NCI-H748 (cell line): ENCODE measurements at regions not wholly inside any gene's neighbourhood (a gene's known extent, or its start where the extent isn't known, plus 50 kb on each side); places are given as distances from the start of the nearest gene placed in this dataset.
A peak's percentile ranks its signal among the peaks of the same experiment; 100 is the strongest.

Experiments used
- DNase-seq: peaks from one replicate; lab custom pipeline; 2025; ENCODE audit not compliant: unreplicated experiment; lab: John Stamatoyannopoulos, UW

GRCh38 chr14:95442633-95443021 is 73.8 kb downstream of the SYNE3 start:
- DNase-seq: peak; percentile 83

GRCh38 chr14:95442016-95442632 is 74.3 kb downstream of the SYNE3 start:
- no peak for DNase-seq

GRCh38 chr14:95440951-95441350 is 75.5 kb downstream of the SYNE3 start:
- DNase-seq: no peak

- no peak for DNase-seq
These were observed 76.0 kb downstream of the SYNE3 start for GRCh38 chr14:95440496-95440895.

- no peak for DNase-seq
These were observed 76.6 kb downstream of the SYNE3 start for GRCh38 chr14:95439881-95440280.

- DNase-seq: no peak
These were observed 78.7 kb downstream of the SYNE3 start for GRCh38 chr14:95437715-95438114.

- no peak for DNase-seq
These were observed 80.1 kb downstream of the SYNE3 start for GRCh38 chr14:95436354-95436753.

GRCh38 chr14:95434121-95434520 is 82.3 kb downstream of the SYNE3 start:
- no peak for DNase-seq

- no peak for DNase-seq
These were observed 83.4 kb downstream of the SYNE3 start for GRCh38 chr14:95433094-95433478.

- peak; percentile 73 for DNase-seq
These were observed 84.0 kb downstream of the SYNE3 start for GRCh38 chr14:95432144-95433093.

- peak; percentile 32 for DNase-seq
These were observed 85.0 kb downstream of the SYNE3 start for GRCh38 chr14:95431199-95432143.

- DNase-seq: no peak
These were observed 87.9 kb downstream of the SYNE3 start for GRCh38 chr14:95428557-95428956.

GRCh38 chr14:95426116-95426475 is 90.4 kb downstream of the SYNE3 start:
- no peak for DNase-seq

- DNase-seq: no peak
These were observed 90.9 kb downstream of the SYNE3 start for GRCh38 chr14:95425369-95426115.

GRCh38 chr14:95424529-95424928 is 91.9 kb downstream of the SYNE3 start:
- no peak for DNase-seq

GRCh38 chr14:95421741-95422140 is 94.7 kb downstream of the SYNE3 start:
- no peak for DNase-seq

GRCh38 chr14:95420060-95420459 is 96.4 kb downstream of the SYNE3 start:
- DNase-seq: no peak

GRCh38 chr14:95419569-95419968 is 96.9 kb downstream of the SYNE3 start:
- no peak for DNase-seq

- DNase-seq: no peak
These were observed 97.6 kb downstream of the SYNE3 start for GRCh38 chr14:95418858-95419257.

GRCh38 chr14:95417492-95417891 is 97.8 kb upstream of the CLMN start:
- DNase-seq: no peak

GRCh38 chr14:95415993-95416392 is 96.3 kb upstream of the CLMN start:
- no peak for DNase-seq
